A673 (cell line): ENCODE measurements at regions not wholly inside any gene's neighbourhood (a gene's known extent, or its start where the extent isn't known, plus 50 kb on each side); places are given as distances from the start of the nearest gene placed in this dataset.

Experiments
- BruUV-seq: library from RNA; stranded (reverse); fragments of 400-500 nt; replicated peaks from 2 replicates; lab custom pipeline; 2021; lab: Mats Ljungman, UMichigan
- CTCF ChIA-PET: fragments of 300-600 bp; sonication (Branson Sonifier 250); formaldehyde crosslinking; loops from one replicate; lab custom pipeline; 2022; ENCODE audit warnings: antibody characterized with exemption; lab: Charles Lee
- POLR2A ChIA-PET: fragments of 300-600 bp; sonication (Branson Sonifier 250); formaldehyde crosslinking; loops from one replicate; lab custom pipeline; 2022; ENCODE audit warnings: antibody characterized with exemption; ENCODE audit not compliant: low non-redundant PET; lab: Charles Lee
- DNase-seq: peaks from one replicate; pipeline ENCODE4 v3.0.0-alpha.2; 2015; ENCODE audit warnings: low spot score
- H3K27ac ChIP-seq: fragments of 200-600 bp; sonication (generic); 2 replicates; pipeline ENCODE4 v1.5.1; 2016; ENCODE audit warnings: mixed run types, low read depth, mild to moderate bottlenecking, mixed read lengths, antibody characterized with exemption, low read length; ENCODE audit not compliant: poor library complexity, severe bottlenecking
- H3K27me3 ChIP-seq: fragments of 200-600 bp; sonication (generic); replicated peaks from 2 replicates; pipeline ENCODE4 v1.6.1; 2017; ENCODE audit warnings: mixed run types, low read depth, mild to moderate bottlenecking, mixed read lengths, antibody characterized with exemption, low read length; ENCODE audit not compliant: insufficient read depth, poor library complexity
- H3K36me3 ChIP-seq: fragments of 200-600 bp; sonication (generic); 2 replicates; pipeline ENCODE4 v1.6.1; 2016; ENCODE audit warnings: mixed run types, mild to moderate bottlenecking, mixed read lengths, antibody characterized with exemption, low read length; ENCODE audit not compliant: insufficient read depth, poor library complexity, severe bottlenecking
- H3K4me1 ChIP-seq: fragments of 200-600 bp; sonication (generic); 2 replicates; pipeline ENCODE4 v1.6.1; 2017; ENCODE audit warnings: mixed run types, mild to moderate bottlenecking, mixed read lengths, antibody characterized with exemption, low read length; ENCODE audit not compliant: insufficient read depth, poor library complexity, severe bottlenecking
- H3K4me3 ChIP-seq: fragments of 200-600 bp; sonication (generic); 2 replicates; pipeline ENCODE4 v1.5.1; 2016; ENCODE audit warnings: low read depth, mixed run types, mild to moderate bottlenecking, mixed read lengths, low read length; ENCODE audit not compliant: poor library complexity, severe bottlenecking
- H3K9me3 ChIP-seq: fragments of 200-600 bp; sonication (generic); 2 replicates; pipeline ENCODE4 v1.6.1; 2016; ENCODE audit warnings: mixed run types, low read depth, mild to moderate bottlenecking, mixed read lengths, antibody characterized with exemption, low read length; ENCODE audit not compliant: poor library complexity, severe bottlenecking
- CTCF ChIP-seq: fragments of 300-800, 200-600 bp; sonication (generic); conservative IDR thresholded peaks from 2 replicates; pipeline ENCODE4 v1.5.1; 2017; ENCODE audit warnings: low read depth, mild to moderate bottlenecking, antibody characterized with exemption, low read length, moderate library complexity, mixed read lengths
- EZH2 ChIP-seq: fragments of 200-600 bp; sonication (generic); IDR thresholded peaks from 2 replicates; pipeline ENCODE4 v1.6.1; 2017; ENCODE audit warnings: borderline replicate concordance, low read depth, mild to moderate bottlenecking, mixed read lengths, antibody characterized with exemption, low read length; ENCODE audit not compliant: poor library complexity, severe bottlenecking
- intact Hi-C: fragments of 100-400 bp; cut with micrococcal nuclease; formaldehyde crosslinking; loops from one replicate; pipeline ENCODE4 v1.10.0; 2022; ENCODE audit not compliant: unreplicated experiment

GRCh38 chr2:150319658-150320555 lies 167.6 kb downstream of the RND3 start:
- POLR2A ChIA-PET = no interaction called here

GRCh38 chr2:150319085-150319484 lies 168.4 kb downstream of the RND3 start:
- BruUV-seq = no TSS peak
- TF ChIP-seq CTCF (no peak), EZH2 (no peak)
- ChIA-PET CTCF (no interaction called here), POLR2A (no interaction called here)
- intact Hi-C loops = no loop called here
- Histone ChIP-seq H3K36me3 (no peaks in the 10 kb centered on the region), H3K27me3 (no peaks in the 10 kb centered on the region), H3K27ac (no peak overlapping the region), H3K4me3 (no peak overlapping the region), H3K9me3 (no peaks in the 10 kb centered on the region), H3K4me1 (no peaks in the 10 kb centered on the region)
- DNase-seq = no peak

More at GRCh38 chr2:150319658-150320555, 167.6 kb downstream of the RND3 start:
- CTCF ChIA-PET = no interaction called here
- Histone ChIP-seq H3K27ac (no peak overlapping the region), H3K36me3 (no peaks in the 10 kb centered on the region), H3K4me3 (no peak overlapping the region), H3K4me1 (no peaks in the 10 kb centered on the region), H3K9me3 (no peaks in the 10 kb centered on the region), H3K27me3 (no peaks in the 10 kb centered on the region)
- TF ChIP-seq EZH2 = no peak
- no peak for TF ChIP-seq CTCF
- intact Hi-C loops = no loop called here
- no TSS peak for BruUV-seq
- DNase-seq = no peak

GRCh38 chr2:150312271-150312670 lies 175.2 kb downstream of the RND3 start:
- TF ChIP-seq CTCF = no peak
- no peak for TF ChIP-seq EZH2
- Histone ChIP-seq H3K4me3 (no peak overlapping the region), H3K4me1 (no peaks in the 10 kb centered on the region), H3K36me3 (no peaks in the 10 kb centered on the region), H3K27me3 (no peaks in the 10 kb centered on the region), H3K27ac (no peak overlapping the region), H3K9me3 (no peaks in the 10 kb centered on the region)
- no TSS peak for BruUV-seq
- no peak for DNase-seq
- CTCF ChIA-PET = no interaction called here
- intact Hi-C loops = no loop called here
- POLR2A ChIA-PET = no interaction called here
